H9 (cell line): ENCODE measurements at regions not wholly inside any gene's neighbourhood (a gene's known extent, or its start where the extent isn't known, plus 50 kb on each side); places are given as distances from the start of the nearest gene placed in this dataset.
A peak's percentile ranks its signal among the peaks of the same experiment; 100 is the strongest.
"Not testable (repeated sequence)": the region's sequence is repeated elsewhere in the genome, so short reads cannot be mapped to it uniquely, and the experiment has no call there.

Experiments
- DNase-seq: peaks from one replicate; pipeline ENCODE4 v3.0.0-alpha.2; 2017
- H2AFZ ChIP-seq: one replicate; pipeline ENCODE4 v1.6.1; 2013; ENCODE audit warnings: mild to moderate bottlenecking, low read length, control low read depth, moderate library complexity
- H2AK5ac ChIP-seq: 2 replicates; pipeline ENCODE4 v1.6.1; 2013; ENCODE audit warnings: low read length, control low read depth, mixed read lengths; ENCODE audit not compliant: insufficient read length
- H2BK120ac ChIP-seq: one replicate; pipeline ENCODE4 v1.6.1; 2013; ENCODE audit warnings: low read depth, mild to moderate bottlenecking, low read length, control low read depth, inconsistent platforms; ENCODE audit not compliant: poor library complexity, severe bottlenecking
- H2BK12ac ChIP-seq: 2 replicates; pipeline ENCODE4 v1.6.1; 2013; ENCODE audit warnings: low read length, control low read depth, mixed read lengths, low read depth; ENCODE audit not compliant: insufficient read length
- H2BK15ac ChIP-seq: 2 replicates; pipeline ENCODE4 v1.6.1; 2013; ENCODE audit warnings: low read depth, low read length, control low read depth
- H2BK20ac ChIP-seq: one replicate; pipeline ENCODE4 v1.6.1; 2013; ENCODE audit warnings: low read depth, mild to moderate bottlenecking, low read length, control low read depth, inconsistent platforms; ENCODE audit not compliant: poor library complexity, severe bottlenecking
- H2BK5ac ChIP-seq: 2 replicates; pipeline ENCODE4 v1.6.1; 2013; ENCODE audit warnings: low read length, control low read depth, mixed read lengths; ENCODE audit not compliant: insufficient read length
- H3K14ac ChIP-seq: 2 replicates; pipeline ENCODE4 v1.6.1; 2013; ENCODE audit warnings: low read length, control low read depth; ENCODE audit not compliant: insufficient read depth
- H3K18ac ChIP-seq: 2 replicates; pipeline ENCODE4 v1.6.1; 2013; ENCODE audit warnings: low read depth, mild to moderate bottlenecking, mixed read lengths, low read length, control low read depth; ENCODE audit not compliant: insufficient read length
- H3K23ac ChIP-seq: 2 replicates; pipeline ENCODE4 v1.6.1; 2013; ENCODE audit warnings: low read length, control low read depth, mixed read lengths, low read depth; ENCODE audit not compliant: insufficient read length
- H3K23me2 ChIP-seq: 2 replicates; pipeline ENCODE4 v1.6.1; 2013; ENCODE audit warnings: low read depth, mild to moderate bottlenecking, mixed read lengths, low read length, control low read depth; ENCODE audit not compliant: insufficient read length, poor library complexity, severe bottlenecking
- H3K27ac ChIP-seq: 2 replicates; pipeline ENCODE4 v1.5.1; 2013; ENCODE audit warnings: low read length, control low read depth, mixed read lengths, low read depth; ENCODE audit not compliant: insufficient read length
- H3K27me3 ChIP-seq: 2 replicates; pipeline ENCODE4 v1.6.1; 2013; ENCODE audit warnings: low read length, control low read depth, inconsistent platforms; ENCODE audit not compliant: insufficient read depth
- H3K4ac ChIP-seq: 2 replicates; pipeline ENCODE4 v1.6.1; 2013; ENCODE audit warnings: low read depth, mild to moderate bottlenecking, control low read depth, inconsistent platforms, low read length, moderate library complexity
- H3K4me1 ChIP-seq: 2 replicates; pipeline ENCODE4 v1.6.1; 2013; ENCODE audit warnings: low read length, control low read depth, inconsistent platforms; ENCODE audit not compliant: insufficient read depth
- H3K4me2 ChIP-seq: 2 replicates; pipeline ENCODE4 v1.6.1; 2013; ENCODE audit warnings: low read length, control low read depth, mixed read lengths; ENCODE audit not compliant: insufficient read length, insufficient read depth
- H3K56ac ChIP-seq: 2 replicates; pipeline ENCODE4 v1.6.1; 2013; ENCODE audit warnings: low read depth, mild to moderate bottlenecking, mixed read lengths, low read length, control low read depth; ENCODE audit not compliant: insufficient read length
- H3K79me1 ChIP-seq: 2 replicates; pipeline ENCODE4 v1.6.1; 2013; ENCODE audit warnings: low read depth, mild to moderate bottlenecking, moderate library complexity, low read length, control low read depth, inconsistent platforms; ENCODE audit not compliant: insufficient read depth, poor library complexity, severe bottlenecking
- H3K79me2 ChIP-seq: 2 replicates; pipeline ENCODE4 v1.6.1; 2013; ENCODE audit warnings: low read length, control low read depth, inconsistent platforms; ENCODE audit not compliant: insufficient read depth
- H3K9ac ChIP-seq: 2 replicates; pipeline ENCODE4 v1.6.1; 2013; ENCODE audit warnings: low read length, control low read depth, mixed read lengths; ENCODE audit not compliant: insufficient read length; ENCODE audit errors: extremely low read depth
- H3K9me3 ChIP-seq: one replicate; pipeline ENCODE4 v1.6.1; 2013; ENCODE audit warnings: low read depth, low read length, inconsistent platforms; ENCODE audit not compliant: control insufficient read depth
- H3T11ph ChIP-seq: one replicate; pipeline ENCODE4 v1.6.1; 2013; ENCODE audit warnings: mild to moderate bottlenecking, low read length, control low read depth, inconsistent platforms
- H4K20me1 ChIP-seq: one replicate; pipeline ENCODE4 v1.6.1; 2013; ENCODE audit not compliant: control insufficient read depth, insufficient read length, insufficient read depth
- H4K5ac ChIP-seq: 2 replicates; pipeline ENCODE4 v1.6.1; 2013; ENCODE audit warnings: low read depth, mild to moderate bottlenecking, mixed read lengths, low read length, control low read depth; ENCODE audit not compliant: insufficient read length
- H4K8ac ChIP-seq: replicated peaks from 2 replicates; pipeline ENCODE4 v1.6.1; 2013; ENCODE audit warnings: low read length, control low read depth, mixed read lengths, low read depth; ENCODE audit not compliant: insufficient read length
- H4K91ac ChIP-seq: 2 replicates; pipeline ENCODE4 v1.6.1; 2013; ENCODE audit warnings: low read depth, mild to moderate bottlenecking, moderate library complexity, mixed read lengths, low read length, control low read depth; ENCODE audit not compliant: insufficient read length
- H3K27ac Mint-ChIP-seq, 3 experiments: 2 replicates in 2 of 3; 3 replicates in 1 of 3; pipeline ENCODE4 v1.8.0; 2020 to 2021; ENCODE audit warnings: mixed read lengths in 3 of 3, mild to moderate bottlenecking in 1 of 3, moderate library complexity in 1 of 3
- H3K27me3 Mint-ChIP-seq: 2 replicates; pipeline ENCODE4 v1.8.0; 2021; ENCODE audit warnings: low read depth, mild to moderate bottlenecking, moderate library complexity, mixed read lengths
- H3K36me3 Mint-ChIP-seq, 3 experiments: 2 replicates in 2 of 3; 3 replicates in 1 of 3; pipeline ENCODE4 v1.8.0; 2020 to 2021; ENCODE audit warnings: low read depth in 3 of 3, mixed read lengths in 3 of 3; ENCODE audit not compliant: insufficient read depth in 1 of 3
- H3K4me1 Mint-ChIP-seq, 2 experiments: 2 replicates each; pipeline ENCODE4 v1.8.0; 2020; ENCODE audit warnings: mixed read lengths in 2 of 2
- H3K4me3 Mint-ChIP-seq, 2 experiments: 2 replicates in 1 of 2; 3 replicates in 1 of 2; pipeline ENCODE4 v1.8.0; 2020 to 2021; ENCODE audit warnings: mild to moderate bottlenecking in 2 of 2, mixed read lengths in 2 of 2, moderate library complexity in 1 of 2
- H3K9me3 Mint-ChIP-seq, 2 experiments: 2 replicates in 1 of 2; 3 replicates in 1 of 2; pipeline ENCODE4 v1.8.0; 2020; ENCODE audit warnings: mild to moderate bottlenecking in 2 of 2, mixed read lengths in 2 of 2, moderate library complexity in 1 of 2
- WGBS: extraction: QIAGEN DNeasy Blood & Tissue Kit; methylation state at CpG from one replicate; pipeline ENCODE4 v1.1.7; 2013; ENCODE audit warnings: missing lambda C conversion rate, low lambda C conversion rate, mixed read lengths; ENCODE audit not compliant: insufficient read length; ENCODE audit errors: extremely low coverage; 5-methylcytosine and 5-hydroxymethylcytosine counted together

DNA sequence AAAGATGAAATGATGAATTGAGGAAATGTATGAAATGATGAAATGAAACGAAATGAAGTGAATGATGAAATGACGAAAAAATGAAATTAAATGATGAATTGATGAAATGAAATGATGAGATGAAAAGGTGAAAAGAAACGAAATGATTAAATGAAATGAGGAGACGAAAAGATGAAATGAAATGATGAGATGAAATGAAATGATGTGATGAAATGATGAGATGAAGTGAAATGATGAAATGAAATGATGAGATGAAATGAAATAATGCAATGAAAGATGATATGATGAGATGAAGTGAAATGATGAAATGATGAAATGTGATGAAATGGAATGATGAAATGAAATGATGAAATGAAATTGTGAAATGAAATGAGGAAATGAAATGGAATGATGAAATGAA, 469.7 kb downstream of the FAM72C start:
- not testable (repeated sequence) for H3K4me1 ChIP-seq, H3K18ac ChIP-seq, H3K27ac ChIP-seq, H3K23ac ChIP-seq, H3K9me3 ChIP-seq, H3K79me1 ChIP-seq, DNase-seq, H4K20me1 ChIP-seq, H2BK20ac ChIP-seq, H4K91ac ChIP-seq, H3K9ac ChIP-seq, H3K4me1 Mint-ChIP-seq, H2BK15ac ChIP-seq, H2BK12ac ChIP-seq, H3K14ac ChIP-seq, H2BK5ac ChIP-seq, H3K4me3 Mint-ChIP-seq, H4K5ac ChIP-seq, H3K79me2 ChIP-seq, H3K4ac ChIP-seq, H2AK5ac ChIP-seq, H3K56ac ChIP-seq, H4K8ac ChIP-seq, H3K27ac Mint-ChIP-seq, H3T11ph ChIP-seq, H3K27me3 ChIP-seq, H2AFZ ChIP-seq, H2BK120ac ChIP-seq, H3K23me2 ChIP-seq, H3K4me2 ChIP-seq
- Mint-ChIP-seq H3K27me3 (peaks cover 25% of the 10 kb centered on the region), H3K36me3 (peaks cover 10 to 18% (median 17%) of the 10 kb centered on the region in 3 experiments; a peak in 6 of 7 replicates), H3K9me3 (peaks cover 26 to 29% of the 10 kb centered on the region in 2 experiments)
- 100% methylated on average over 2 of the region's 4 CpGs for WGBS

- peak; percentile 4 for DNase-seq
- not testable (repeated sequence) for H3K4me3 Mint-ChIP-seq, H2AK5ac ChIP-seq, H4K91ac ChIP-seq, H3K9me3 ChIP-seq, H3K4me2 ChIP-seq, H2BK20ac ChIP-seq, H3T11ph ChIP-seq, H4K8ac ChIP-seq, H3K18ac ChIP-seq, H3K27ac ChIP-seq, H3K79me2 ChIP-seq, H2BK12ac ChIP-seq, H2AFZ ChIP-seq, H2BK15ac ChIP-seq, H2BK120ac ChIP-seq, H3K79me1 ChIP-seq, H4K5ac ChIP-seq, H4K20me1 ChIP-seq, H3K27me3 ChIP-seq, H3K27ac Mint-ChIP-seq, H3K23ac ChIP-seq, H3K4me1 Mint-ChIP-seq, H3K56ac ChIP-seq, H3K23me2 ChIP-seq, H3K4ac ChIP-seq, H3K9ac ChIP-seq, H2BK5ac ChIP-seq, H3K4me1 ChIP-seq, H3K14ac ChIP-seq
- Mint-ChIP-seq H3K36me3 (peaks cover 9 to 12% (median 12%) of the 10 kb centered on the region in 3 experiments; a peak in 6 of 7 replicates), H3K27me3 (peaks cover 18% of the 10 kb centered on the region), H3K9me3 (peaks cover 14 to 16% of the 10 kb centered on the region in 2 experiments)
- no CpG with 5 or more reads among the region's 85 CpGs for WGBS
Measured at GRCh38 chr1:143498059-143498749, 473.6 kb downstream of the FAM72C start.
